Astrocyte of the spinal cord (primary cell): ENCODE measurements at regions not wholly inside any gene's neighbourhood (a gene's known extent, or its start where the extent isn't known, plus 50 kb on each side); places are given as distances from the start of the nearest gene placed in this dataset.

Experiments used
- DNase-seq: peaks from one replicate; pipeline ENCODE4 v3.0.0; 2011; ENCODE audit warnings: low read depth, low spot score
- H3K4me3 ChIP-seq: 2 replicates; pipeline ENCODE4 v1.5.1; 2011; ENCODE audit warnings: low read depth, mild to moderate bottlenecking, low read length, moderate library complexity
- in situ Hi-C: cut with HindIII; loops from 2 replicates; pipeline ENCODE4 v1.10.0; 2017; ENCODE audit warnings: low sequenced_read_pairs
- TF ChIP-seq, protein P1 (sequence below): IDR thresholded peaks from 2 replicates; pipeline ENCODE4 v1.5.1; 2012; ENCODE audit warnings: low read depth, mild to moderate bottlenecking, low read length, inconsistent platforms

DNA sequence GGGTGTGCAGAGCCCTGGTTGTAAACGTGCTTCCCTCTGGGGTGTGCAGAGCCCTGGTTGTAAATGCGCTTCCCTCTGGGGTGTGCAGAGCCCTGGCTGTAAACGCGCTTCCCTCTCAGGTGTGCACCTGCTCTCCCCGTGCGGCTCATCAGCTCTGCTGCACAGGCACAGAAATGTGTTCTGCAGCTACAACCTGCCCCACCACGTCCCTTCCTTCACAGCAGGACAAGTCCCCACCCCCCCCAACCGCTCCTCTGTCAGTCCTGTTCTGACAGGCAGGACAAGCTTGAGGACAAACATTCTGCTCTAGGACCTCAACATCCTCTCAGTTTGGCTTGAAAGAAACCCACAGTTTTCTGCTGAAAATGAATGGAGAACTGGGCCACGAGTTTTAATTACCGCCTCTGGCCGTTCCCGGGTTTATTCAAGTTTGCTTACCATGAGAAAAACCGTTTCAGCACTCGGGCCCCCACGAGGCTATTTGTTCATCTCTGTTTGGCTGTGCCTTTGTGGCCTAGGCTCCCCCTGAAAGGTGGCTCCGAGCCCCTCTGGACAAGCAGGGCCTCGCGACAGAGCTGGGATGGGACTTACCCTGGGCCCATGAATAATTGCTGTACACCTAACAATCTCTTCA, 81.0 kb upstream of the ASB18 start:
- in situ Hi-C loops: no loop called here
- TF ChIP-seq, protein P1, sequence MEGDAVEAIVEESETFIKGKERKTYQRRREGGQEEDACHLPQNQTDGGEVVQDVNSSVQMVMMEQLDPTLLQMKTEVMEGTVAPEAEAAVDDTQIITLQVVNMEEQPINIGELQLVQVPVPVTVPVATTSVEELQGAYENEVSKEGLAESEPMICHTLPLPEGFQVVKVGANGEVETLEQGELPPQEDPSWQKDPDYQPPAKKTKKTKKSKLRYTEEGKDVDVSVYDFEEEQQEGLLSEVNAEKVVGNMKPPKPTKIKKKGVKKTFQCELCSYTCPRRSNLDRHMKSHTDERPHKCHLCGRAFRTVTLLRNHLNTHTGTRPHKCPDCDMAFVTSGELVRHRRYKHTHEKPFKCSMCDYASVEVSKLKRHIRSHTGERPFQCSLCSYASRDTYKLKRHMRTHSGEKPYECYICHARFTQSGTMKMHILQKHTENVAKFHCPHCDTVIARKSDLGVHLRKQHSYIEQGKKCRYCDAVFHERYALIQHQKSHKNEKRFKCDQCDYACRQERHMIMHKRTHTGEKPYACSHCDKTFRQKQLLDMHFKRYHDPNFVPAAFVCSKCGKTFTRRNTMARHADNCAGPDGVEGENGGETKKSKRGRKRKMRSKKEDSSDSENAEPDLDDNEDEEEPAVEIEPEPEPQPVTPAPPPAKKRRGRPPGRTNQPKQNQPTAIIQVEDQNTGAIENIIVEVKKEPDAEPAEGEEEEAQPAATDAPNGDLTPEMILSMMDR: no peak
- DNase-seq: no peak
- H3K4me3 ChIP-seq: no peak overlapping the region

DNA sequence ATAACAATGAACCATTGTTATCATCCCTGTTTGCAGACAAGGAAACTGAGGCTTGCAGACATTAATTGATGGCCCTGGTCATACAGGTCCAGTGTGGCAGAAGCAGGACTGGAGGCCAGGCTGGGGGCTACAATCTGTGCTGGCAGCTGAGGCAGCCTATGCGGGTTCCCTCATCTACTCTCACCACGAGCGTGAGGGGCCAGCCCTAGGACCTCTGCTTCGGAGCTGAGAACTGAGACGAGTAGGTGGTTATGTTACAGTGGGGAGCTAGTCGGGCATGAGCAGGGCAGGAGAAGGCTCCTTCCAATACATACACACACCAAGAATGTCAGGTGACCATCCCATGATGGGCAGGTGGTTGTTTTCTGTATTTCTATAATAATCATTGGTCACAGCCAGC, 82.2 kb upstream of the ASB18 start:
- DNase-seq: no peak
- TF ChIP-seq, protein P1: no peak
- in situ Hi-C loops: no loop called here

DNA sequence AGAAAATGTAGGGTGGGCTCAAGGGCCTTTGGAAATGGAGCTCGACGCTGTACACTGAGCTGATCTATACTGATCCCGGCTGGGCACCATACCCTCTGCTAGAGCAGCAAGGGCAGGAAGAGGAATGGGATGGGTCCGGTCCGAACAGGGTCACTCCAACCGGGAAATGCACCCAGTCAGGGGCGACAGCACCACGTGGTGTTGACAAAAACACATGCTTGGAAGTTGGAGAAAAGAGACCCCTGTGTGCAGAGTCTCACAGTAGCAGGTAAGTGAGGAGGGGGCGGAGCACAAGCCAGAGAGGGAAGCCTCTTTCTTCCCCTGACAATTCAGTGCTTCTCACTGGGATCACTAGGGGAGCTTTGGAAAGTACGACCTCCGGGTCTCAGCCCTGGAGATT, 84.1 kb upstream of the ASB18 start:
- TF ChIP-seq, protein P1: no peak
- in situ Hi-C loops: no loop called here
- no peak for DNase-seq
- H3K4me3 ChIP-seq: no peak overlapping the region

More for the DNA sequence above, 82.2 kb upstream of the ASB18 start:
- no peak overlapping the region for H3K4me3 ChIP-seq

GRCh38 chr2:236348976-236349375, 84.8 kb upstream of the ASB18 start:
- no peak for DNase-seq
- in situ Hi-C loops: no loop called here
- TF ChIP-seq, protein P1: no peak
- H3K4me3 ChIP-seq: no peak overlapping the region

DNA sequence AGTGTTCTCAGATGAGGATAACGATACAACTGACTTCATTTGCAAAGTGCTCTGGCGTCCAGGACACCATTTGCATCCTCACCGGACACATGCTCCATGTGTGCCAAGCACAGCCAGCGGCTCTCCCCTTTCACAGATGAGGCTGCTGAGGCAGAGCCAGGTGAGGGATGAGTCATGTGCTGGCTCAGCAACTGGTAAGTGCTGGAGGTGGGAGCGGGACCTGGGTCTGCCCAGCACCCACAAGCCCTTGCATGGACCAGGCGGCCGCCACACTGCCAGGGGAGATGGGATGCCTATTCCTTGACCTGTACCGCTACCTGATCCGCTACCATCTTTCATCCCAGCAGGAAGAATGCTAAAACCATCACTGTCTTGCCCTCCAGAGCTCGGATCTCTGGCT, 86.2 kb upstream of the ASB18 start:
- TF ChIP-seq, protein P1: no peak
- in situ Hi-C loops: no loop called here
- DNase-seq: no peak
- H3K4me3 ChIP-seq: no peak overlapping the region

DNA sequence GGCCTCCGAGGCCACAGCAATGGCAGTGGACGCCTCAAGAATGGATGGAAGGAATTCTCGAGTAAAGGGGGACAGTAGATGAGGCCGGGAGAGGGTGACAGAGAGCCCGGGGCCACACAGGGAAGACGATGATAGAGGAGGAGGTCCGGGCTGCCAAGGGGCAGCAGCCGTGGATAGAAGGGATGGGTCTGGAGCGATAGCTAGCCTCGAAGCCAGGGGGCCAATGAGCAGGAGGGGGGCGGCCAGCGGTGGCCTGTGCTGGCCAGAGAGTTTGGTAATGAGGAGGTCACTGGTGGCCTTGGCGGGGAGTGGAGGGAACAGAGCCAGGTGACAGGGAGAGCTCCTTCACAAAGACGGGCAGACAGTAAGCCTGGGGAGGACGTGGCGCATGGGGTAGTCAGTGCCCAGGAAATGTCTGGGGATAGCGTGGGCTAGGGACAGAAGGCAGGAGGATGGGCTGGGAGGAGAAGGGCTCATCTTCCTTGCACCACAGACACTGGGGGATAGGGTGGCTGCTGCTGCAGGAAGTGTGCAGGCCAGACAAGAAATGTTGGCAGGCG, 87.8 kb upstream of the ASB18 start:
- H3K4me3 ChIP-seq: no peak overlapping the region
- no peak for DNase-seq
- TF ChIP-seq, protein P1: no peak
- in situ Hi-C loops: no loop called here
